ENCODE measurements at regions not wholly inside any gene's neighbourhood (a gene's known extent, or its start where the extent isn't known, plus 50 kb on each side); places are given as distances from the start of the nearest gene placed in this dataset.

GRCh38 chr4:123466080-123466785 is 69.6 kb downstream of the SPRY1 start:
- TF ChIP-seq EZH2phosphoT487 (IDR thresholded peaks at IDR 0.05; ENCODE audit: borderline replicate concordance, low read length): no peak
- TF ChIP-seq, protein P1, sequence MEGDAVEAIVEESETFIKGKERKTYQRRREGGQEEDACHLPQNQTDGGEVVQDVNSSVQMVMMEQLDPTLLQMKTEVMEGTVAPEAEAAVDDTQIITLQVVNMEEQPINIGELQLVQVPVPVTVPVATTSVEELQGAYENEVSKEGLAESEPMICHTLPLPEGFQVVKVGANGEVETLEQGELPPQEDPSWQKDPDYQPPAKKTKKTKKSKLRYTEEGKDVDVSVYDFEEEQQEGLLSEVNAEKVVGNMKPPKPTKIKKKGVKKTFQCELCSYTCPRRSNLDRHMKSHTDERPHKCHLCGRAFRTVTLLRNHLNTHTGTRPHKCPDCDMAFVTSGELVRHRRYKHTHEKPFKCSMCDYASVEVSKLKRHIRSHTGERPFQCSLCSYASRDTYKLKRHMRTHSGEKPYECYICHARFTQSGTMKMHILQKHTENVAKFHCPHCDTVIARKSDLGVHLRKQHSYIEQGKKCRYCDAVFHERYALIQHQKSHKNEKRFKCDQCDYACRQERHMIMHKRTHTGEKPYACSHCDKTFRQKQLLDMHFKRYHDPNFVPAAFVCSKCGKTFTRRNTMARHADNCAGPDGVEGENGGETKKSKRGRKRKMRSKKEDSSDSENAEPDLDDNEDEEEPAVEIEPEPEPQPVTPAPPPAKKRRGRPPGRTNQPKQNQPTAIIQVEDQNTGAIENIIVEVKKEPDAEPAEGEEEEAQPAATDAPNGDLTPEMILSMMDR (IDR thresholded peaks at IDR 0.05; ENCODE audit: low read depth, low read length, poor library complexity, severe bottlenecking): no peak
- no peak overlapping the region for H3K27ac ChIP-seq (ENCODE audit: low read depth, low read length)
- H3K79me2 ChIP-seq (ENCODE audit: control insufficient read depth, low read length): no peaks in the 10 kb centered on the region

DNA sequence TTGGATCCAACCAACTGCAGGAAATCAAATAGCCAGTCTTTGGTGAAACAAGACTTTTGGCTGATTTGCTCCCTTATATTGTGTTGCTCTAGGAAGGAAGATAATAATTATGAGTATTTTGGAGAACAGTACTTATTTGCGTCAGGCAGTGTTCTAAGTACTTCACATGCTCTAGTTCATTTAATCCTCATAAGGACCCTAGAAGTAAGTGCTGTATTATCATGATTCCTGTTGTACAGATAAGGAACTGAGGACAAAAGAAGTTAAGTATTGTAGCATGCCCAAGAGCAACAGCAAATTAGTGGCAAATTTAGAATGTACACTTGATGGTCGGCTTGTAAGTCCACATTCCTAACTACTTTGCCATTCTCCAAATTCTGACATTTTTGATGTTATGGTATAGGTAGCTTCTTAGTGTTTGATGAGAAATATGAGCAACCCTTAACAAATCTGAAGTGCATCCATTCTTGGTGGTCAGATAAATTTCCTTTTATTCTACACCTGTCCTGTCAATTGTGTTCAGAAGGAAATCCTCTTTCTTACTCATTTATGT is 72.0 kb downstream of the SPRY1 start:
- Histone ChIP-seq H3K4me3 (ENCODE audit: low read length) (no peak overlapping the region), H4K20me1 (ENCODE audit: control insufficient read depth, insufficient read depth, low read depth, low read length) (no peaks in the 10 kb centered on the region), H3K27ac (ENCODE audit: low read depth, low read length) (no peak overlapping the region), H3K4me1 (ENCODE audit: control insufficient read depth, low read length) (peaks cover 23% of the 10 kb centered on the region), H3K9me2 (replicated peaks; ENCODE audit: control insufficient read depth, low read length) (no peaks in the 10 kb centered on the region), H3K4me2 (ENCODE audit: low read length) (no peak overlapping the region), H3K9me3 (ENCODE audit: control insufficient read depth, insufficient read depth, low read length) (no peaks in the 10 kb centered on the region), H3K79me2 (ENCODE audit: control insufficient read depth, low read length) (no peaks in the 10 kb centered on the region), H3F3A (ENCODE audit: control insufficient read depth, insufficient read depth) (no peaks in the 10 kb centered on the region), H3K27me3 (ENCODE audit: control insufficient read depth, low read length) (no peaks in the 10 kb centered on the region), H3K36me3 (ENCODE audit: control insufficient read depth, low read length) (no peaks in the 10 kb centered on the region)
- TF ChIP-seq, protein P1 (IDR thresholded peaks at IDR 0.05; ENCODE audit: low read depth, low read length, poor library complexity, severe bottlenecking): no peak
- TF ChIP-seq EZH2phosphoT487 (IDR thresholded peaks at IDR 0.05; ENCODE audit: borderline replicate concordance, low read length): no peak

More at GRCh38 chr4:123466080-123466785, 69.6 kb downstream of the SPRY1 start:
- no peaks in the 10 kb centered on the region for H3K36me3 ChIP-seq (ENCODE audit: control insufficient read depth, low read length)
- H3K4me2 ChIP-seq (ENCODE audit: low read length): no peak overlapping the region
- H3F3A ChIP-seq (ENCODE audit: control insufficient read depth, insufficient read depth): no peaks in the 10 kb centered on the region
- H3K4me1 ChIP-seq (ENCODE audit: control insufficient read depth, low read length): peaks cover 29% of the 10 kb centered on the region
- H4K20me1 ChIP-seq (ENCODE audit: control insufficient read depth, insufficient read depth, low read depth, low read length): no peaks in the 10 kb centered on the region
- H3K9me3 ChIP-seq (ENCODE audit: control insufficient read depth, insufficient read depth, low read length): no peaks in the 10 kb centered on the region
- H3K27me3 ChIP-seq (ENCODE audit: control insufficient read depth, low read length): no peaks in the 10 kb centered on the region
- no peak overlapping the region for H3K4me3 ChIP-seq (ENCODE audit: low read length)
- no peaks in the 10 kb centered on the region for H3K9me2 ChIP-seq (replicated peaks; ENCODE audit: control insufficient read depth, low read length)

- Histone ChIP-seq H3K4me3 (ENCODE audit: low read length) (no peak overlapping the region), H3K4me1 (ENCODE audit: control insufficient read depth, low read length) (peaks cover 16% of the 10 kb centered on the region), H3K9me3 (ENCODE audit: control insufficient read depth, insufficient read depth, low read length) (no peaks in the 10 kb centered on the region), H3F3A (ENCODE audit: control insufficient read depth, insufficient read depth) (no peaks in the 10 kb centered on the region), H3K79me2 (ENCODE audit: control insufficient read depth, low read length) (no peaks in the 10 kb centered on the region), H3K27ac (ENCODE audit: low read depth, low read length) (no peak overlapping the region), H3K36me3 (ENCODE audit: control insufficient read depth, low read length) (no peaks in the 10 kb centered on the region), H3K9me2 (replicated peaks; ENCODE audit: control insufficient read depth, low read length) (no peaks in the 10 kb centered on the region), H4K20me1 (ENCODE audit: control insufficient read depth, insufficient read depth, low read depth, low read length) (no peaks in the 10 kb centered on the region), H3K27me3 (ENCODE audit: control insufficient read depth, low read length) (no peaks in the 10 kb centered on the region), H3K4me2 (ENCODE audit: low read length) (no peak overlapping the region)
- TF ChIP-seq, protein P1 (IDR thresholded peaks at IDR 0.05; ENCODE audit: low read depth, low read length, poor library complexity, severe bottlenecking): no peak
- TF ChIP-seq EZH2phosphoT487 (IDR thresholded peaks at IDR 0.05; ENCODE audit: borderline replicate concordance, low read length): no peak
These were observed 72.7 kb downstream of the SPRY1 start for GRCh38 chr4:123469245-123469644.

Data from DOHH2 (cell line).